ENCODE measurements at regions not wholly inside any gene's neighbourhood (a gene's known extent, or its start where the extent isn't known, plus 50 kb on each side); places are given as distances from the start of the nearest gene placed in this dataset.

- Histone ChIP-seq H3K4me3 (ENCODE audit: control insufficient read depth in 1 of 2, extremely low read depth in 1 of 2, low read length in 1 of 2) (no peak overlapping the region), H3K27me3 (replicated peaks in 1 of 2; ENCODE audit: control insufficient read depth in 2 of 2, extremely low read depth in 1 of 2, insufficient read depth in 2 of 2, low read length in 1 of 2) (peaks cover 2 to 11% of the 10 kb centered on the region in 2 experiments), H3K27ac (ENCODE audit: low read length) (no peak overlapping the region), H3K36me3 (ENCODE audit: control insufficient read depth in 2 of 2, extremely low read depth in 1 of 2, insufficient read depth in 1 of 2, low read length in 1 of 2) (no peaks in the 10 kb centered on the region), H3K4me1 (ENCODE audit: control insufficient read depth in 1 of 2, extremely low read depth in 1 of 2, insufficient read depth in 2 of 2, low read length in 2 of 2) (no peaks in the 10 kb centered on the region), H3K9me3 (no peaks in the 10 kb centered on the region)
- ATAC-seq (replicated peaks in 1 of 4) (no peak), DNase-seq (no peak)
- Mint-ChIP-seq H3K27ac (no peak overlapping the region), H3K9me3 (peaks cover 0 to 4% (median 0%) of the 10 kb centered on the region in 3 donors), H3K27me3 (peaks cover 11 to 18% of the 10 kb centered on the region in 2 donors), H3K4me3 (no peak overlapping the region), H3K36me3 (no peaks in the 10 kb centered on the region), H3K4me1 (no peaks in the 10 kb centered on the region)
- ChIA-PET POLR2A (no interaction called here), CTCF (no interaction called here)
- 79% methylated on average over 6 of the region's 6 CpGs for WGBS (ENCODE audit: insufficient coverage)
These were observed 114.5 kb downstream of the AXIN2 start for GRCh38 chr17:65446838-65447526.

GRCh38 chr17:65446043-65446442 is 115.4 kb downstream of the AXIN2 start:
- no peak overlapping the region for H3K4me3 Mint-ChIP-seq
- Histone ChIP-seq H3K36me3 (ENCODE audit: control insufficient read depth in 2 of 2, extremely low read depth in 1 of 2, insufficient read depth in 1 of 2, low read length in 1 of 2) (no peaks in the 10 kb centered on the region), H3K27me3 (replicated peaks in 1 of 2; ENCODE audit: control insufficient read depth in 2 of 2, extremely low read depth in 1 of 2, insufficient read depth in 2 of 2, low read length in 1 of 2) (peaks cover 0 to 11% of the 10 kb centered on the region in 2 experiments), H3K9me3 (no peaks in the 10 kb centered on the region), H3K27ac (ENCODE audit: low read length) (no peak overlapping the region), H3K4me1 (ENCODE audit: control insufficient read depth in 1 of 2, extremely low read depth in 1 of 2, insufficient read depth in 2 of 2, low read length in 2 of 2) (no peaks in the 10 kb centered on the region), H3K4me3 (ENCODE audit: control insufficient read depth in 1 of 2, extremely low read depth in 1 of 2, low read length in 1 of 2) (no peak overlapping the region)
- no peak for ATAC-seq (replicated peaks in 1 of 4)
- H3K27ac Mint-ChIP-seq = no peak overlapping the region
- CTCF ChIA-PET = interaction anchor here in 1 of 2 donors (0.6 kb wide), 1 partner anchor 82 kb away, joined by 3 read pairs; no protein-coding TSS in a partner anchor
- 82% methylated on average over 3 of the region's 3 CpGs for WGBS (ENCODE audit: insufficient coverage)
- no peak for DNase-seq
- peaks cover 0 to 4% (median 0%) of the 10 kb centered on the region in 3 donors for H3K9me3 Mint-ChIP-seq
- POLR2A ChIA-PET = no interaction called here
- no peaks in the 10 kb centered on the region for H3K36me3 Mint-ChIP-seq
- peaks cover 11 to 19% of the 10 kb centered on the region in 2 donors for H3K27me3 Mint-ChIP-seq
- H3K4me1 Mint-ChIP-seq = peaks cover 0 to 2% (median 0%) of the 10 kb centered on the region in 3 donors

- Mint-ChIP-seq H3K27ac (no peak overlapping the region), H3K9me3 (no peaks in the 10 kb centered on the region), H3K4me1 (peaks cover 0 to 4% (median 0%) of the 10 kb centered on the region in 3 donors), H3K4me3 (no peak overlapping the region), H3K36me3 (no peaks in the 10 kb centered on the region), H3K27me3 (peaks cover 19 to 28% of the 10 kb centered on the region in 2 donors)
- CTCF ChIA-PET = no interaction called here
- POLR2A ChIA-PET = no interaction called here
- H3K4me1 ChIP-seq (ENCODE audit: control insufficient read depth in 1 of 2, extremely low read depth in 1 of 2, insufficient read depth in 2 of 2, low read length in 2 of 2) = no peaks in the 10 kb centered on the region
- H3K36me3 ChIP-seq (ENCODE audit: control insufficient read depth in 2 of 2, extremely low read depth in 1 of 2, insufficient read depth in 1 of 2, low read length in 1 of 2) = no peaks in the 10 kb centered on the region
- H3K4me3 ChIP-seq (ENCODE audit: control insufficient read depth in 1 of 2, extremely low read depth in 1 of 2, low read length in 1 of 2) = no peak overlapping the region
- ATAC-seq (replicated peaks in 1 of 4) (no peak), DNase-seq (no peak)
- WGBS (ENCODE audit: insufficient coverage) = 80% methylated on average over 1 of the region's 5 CpGs
- no peak overlapping the region for H3K27ac ChIP-seq (ENCODE audit: low read length)
- H3K9me3 ChIP-seq = no peaks in the 10 kb centered on the region
- peaks cover 0 to 14% of the 10 kb centered on the region in 2 experiments for H3K27me3 ChIP-seq (replicated peaks in 1 of 2; ENCODE audit: control insufficient read depth in 2 of 2, extremely low read depth in 1 of 2, insufficient read depth in 2 of 2, low read length in 1 of 2)
These were observed 117.4 kb downstream of the AXIN2 start for GRCh38 chr17:65444049-65444448.

DNA sequence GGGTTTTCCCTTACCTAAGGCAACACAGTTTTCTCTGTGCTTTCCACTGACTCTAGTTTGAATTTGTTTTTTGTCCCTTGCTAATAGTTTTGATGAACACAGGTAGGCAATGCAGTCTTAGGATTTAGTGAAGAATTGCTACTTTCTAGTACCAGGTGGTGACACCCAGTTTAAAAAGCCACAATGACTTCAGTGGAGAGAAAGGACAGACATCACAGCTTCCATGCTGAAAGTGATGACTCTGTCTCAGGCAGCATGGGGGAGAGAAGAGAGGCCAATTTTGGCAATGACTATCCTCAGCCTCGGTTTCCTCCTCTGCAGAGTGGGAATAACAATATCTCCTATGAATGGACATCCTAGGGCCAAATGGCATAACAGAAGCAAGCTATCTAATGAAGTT is 118.8 kb downstream of the AXIN2 start:
- Mint-ChIP-seq H3K4me1 (peaks cover 0 to 4% (median 0%) of the 10 kb centered on the region in 3 donors), H3K36me3 (no peaks in the 10 kb centered on the region), H3K27ac (no peak overlapping the region), H3K4me3 (no peak overlapping the region), H3K27me3 (peaks cover 28 to 37% of the 10 kb centered on the region in 2 donors), H3K9me3 (no peaks in the 10 kb centered on the region)
- Histone ChIP-seq H3K4me3 (ENCODE audit: control insufficient read depth in 1 of 2, extremely low read depth in 1 of 2, low read length in 1 of 2) (no peak overlapping the region), H3K9me3 (no peaks in the 10 kb centered on the region), H3K27ac (ENCODE audit: low read length) (no peak overlapping the region), H3K4me1 (ENCODE audit: control insufficient read depth in 1 of 2, extremely low read depth in 1 of 2, insufficient read depth in 2 of 2, low read length in 2 of 2) (no peaks in the 10 kb centered on the region), H3K27me3 (replicated peaks in 1 of 2; ENCODE audit: control insufficient read depth in 2 of 2, extremely low read depth in 1 of 2, insufficient read depth in 2 of 2, low read length in 1 of 2) (peaks cover 0 to 24% of the 10 kb centered on the region in 2 experiments), H3K36me3 (ENCODE audit: control insufficient read depth in 2 of 2, extremely low read depth in 1 of 2, insufficient read depth in 1 of 2, low read length in 1 of 2) (no peaks in the 10 kb centered on the region)
- ChIA-PET POLR2A (no interaction called here), CTCF (interaction anchor here in 1 of 2 donors (0.9 kb wide), 1 partner anchor 10 kb away, joined by 3 read pairs; no protein-coding TSS in a partner anchor)
- DNase-seq (no peak), ATAC-seq (replicated peaks in 1 of 4) (no peak)
- no CpG with 5 or more reads among the region's 1 CpG for WGBS (ENCODE audit: insufficient coverage)

DNA sequence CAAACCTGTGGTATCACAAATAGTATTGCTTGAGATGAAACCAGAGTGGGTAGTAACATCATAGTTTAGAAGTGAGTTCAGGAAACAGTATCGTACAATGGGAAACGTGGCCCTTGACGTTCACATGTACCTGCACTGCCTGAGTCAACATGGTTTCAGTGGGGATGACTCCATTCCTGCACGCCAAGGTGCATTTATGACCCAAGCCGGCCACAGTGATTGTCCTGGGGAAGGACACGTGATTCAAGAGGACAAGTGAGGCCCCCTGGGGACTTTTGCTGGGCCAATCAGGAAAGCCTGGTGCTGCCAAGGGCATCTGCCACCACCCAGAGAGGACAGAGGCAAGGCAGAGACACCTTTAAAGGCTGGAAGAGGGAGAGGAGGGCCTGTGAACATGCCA is 119.2 kb downstream of the AXIN2 start:
- Histone ChIP-seq H3K4me3 (ENCODE audit: control insufficient read depth in 1 of 2, extremely low read depth in 1 of 2, low read length in 1 of 2) (no peak overlapping the region), H3K27me3 (replicated peaks in 1 of 2; ENCODE audit: control insufficient read depth in 2 of 2, extremely low read depth in 1 of 2, insufficient read depth in 2 of 2, low read length in 1 of 2) (peaks cover 0 to 24% of the 10 kb centered on the region in 2 experiments), H3K27ac (ENCODE audit: low read length) (no peak overlapping the region), H3K4me1 (ENCODE audit: control insufficient read depth in 1 of 2, extremely low read depth in 1 of 2, insufficient read depth in 2 of 2, low read length in 2 of 2) (no peaks in the 10 kb centered on the region), H3K9me3 (no peaks in the 10 kb centered on the region), H3K36me3 (ENCODE audit: control insufficient read depth in 2 of 2, extremely low read depth in 1 of 2, insufficient read depth in 1 of 2, low read length in 1 of 2) (no peaks in the 10 kb centered on the region)
- Mint-ChIP-seq H3K36me3 (no peaks in the 10 kb centered on the region), H3K27me3 (peaks cover 28 to 40% of the 10 kb centered on the region in 2 donors), H3K4me3 (no peak overlapping the region), H3K9me3 (no peaks in the 10 kb centered on the region), H3K4me1 (peaks cover 0 to 4% (median 0%) of the 10 kb centered on the region in 3 donors), H3K27ac (no peak overlapping the region)
- ATAC-seq (replicated peaks in 1 of 4) (no peak), DNase-seq (no peak)
- ChIA-PET POLR2A (no interaction called here), CTCF (no interaction called here)
- WGBS (ENCODE audit: insufficient coverage) = 68% methylated on average over 6 of the region's 6 CpGs

DNA sequence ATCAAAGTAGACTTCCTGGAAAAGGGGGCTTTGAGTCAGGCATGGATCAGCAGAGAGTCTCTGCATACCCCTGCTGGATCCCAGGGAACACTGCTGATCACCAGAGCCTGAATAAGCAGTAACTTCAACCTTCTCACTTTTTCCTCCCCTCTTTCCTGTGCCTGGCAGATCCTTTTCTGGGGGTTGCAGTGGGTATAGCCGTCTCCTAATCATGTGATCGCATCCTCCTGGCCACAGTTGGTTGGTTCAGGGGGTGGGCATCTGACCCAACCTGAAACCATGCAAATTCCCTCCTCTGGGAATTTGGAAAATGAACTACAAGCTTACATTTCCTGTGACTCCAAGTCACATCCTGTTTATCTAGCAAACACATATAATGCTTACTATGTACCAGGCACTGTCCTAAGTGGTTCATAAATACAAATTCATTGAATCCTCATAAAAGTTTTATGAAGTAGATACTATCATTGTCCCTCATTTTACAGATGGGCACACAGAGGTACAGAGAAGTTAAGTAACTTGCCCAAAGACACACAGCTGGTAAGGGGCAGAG is 120.3 kb downstream of the AXIN2 start:
- Histone ChIP-seq H3K4me1 (ENCODE audit: control insufficient read depth in 1 of 2, extremely low read depth in 1 of 2, insufficient read depth in 2 of 2, low read length in 2 of 2) (no peaks in the 10 kb centered on the region), H3K36me3 (ENCODE audit: control insufficient read depth in 2 of 2, extremely low read depth in 1 of 2, insufficient read depth in 1 of 2, low read length in 1 of 2) (no peaks in the 10 kb centered on the region), H3K27ac (ENCODE audit: low read length) (no peak overlapping the region), H3K27me3 (replicated peaks in 1 of 2; ENCODE audit: control insufficient read depth in 2 of 2, extremely low read depth in 1 of 2, insufficient read depth in 2 of 2, low read length in 1 of 2) (peaks cover 0 to 21% of the 10 kb centered on the region in 2 experiments), H3K4me3 (ENCODE audit: control insufficient read depth in 1 of 2, extremely low read depth in 1 of 2, low read length in 1 of 2) (no peak overlapping the region), H3K9me3 (no peaks in the 10 kb centered on the region)
- no peak overlapping the region for H3K4me3 Mint-ChIP-seq
- WGBS (ENCODE audit: insufficient coverage) = 60% methylated on average over 1 of the region's 2 CpGs
- no peak overlapping the region for H3K27ac Mint-ChIP-seq
- ChIA-PET CTCF (no interaction called here), POLR2A (no interaction called here)
- H3K36me3 Mint-ChIP-seq = no peaks in the 10 kb centered on the region
- H3K9me3 Mint-ChIP-seq = no peaks in the 10 kb centered on the region
- peaks cover 33 to 37% of the 10 kb centered on the region in 2 donors for H3K27me3 Mint-ChIP-seq
- ATAC-seq (replicated peaks in 1 of 4) (no peak), DNase-seq (no peak)
- peaks cover 0 to 4% (median 0%) of the 10 kb centered on the region in 3 donors for H3K4me1 Mint-ChIP-seq
